ENCODE measurements at regions not wholly inside any gene's neighbourhood (a gene's known extent, or its start where the extent isn't known, plus 50 kb on each side); places are given as distances from the start of the nearest gene placed in this dataset.
"Not testable (repeated sequence)": the region's sequence is repeated elsewhere in the genome, so short reads cannot be mapped to it uniquely, and the experiment has no call there.

GRCh38 chr14:103243764-103244737 is 90.0 kb upstream of the EIF5 start:
- H3K4me3 ChIP-seq (ENCODE audit: low read length), result no peak overlapping the region
- Mint-ChIP-seq H3K27ac (no peak overlapping the region), H3K27me3 (peaks cover 12 to 48% of the 10 kb centered on the region in 2 donors), H3K36me3 (no peaks in the 10 kb centered on the region), H3K4me1 (no peaks in the 10 kb centered on the region), H3K9me3 (peaks cover 8 to 18% (median 15%) of the 10 kb centered on the region in 5 donors), H3K4me3 (no peak overlapping the region)
- H3K27ac ChIP-seq (ENCODE audit: low read depth, low read length), result no peak overlapping the region
- H3K4me1 ChIP-seq (ENCODE audit: insufficient read depth, low read length), result no peaks in the 10 kb centered on the region
- no peak for DNase-seq
- no peaks in the 10 kb centered on the region for H3K36me3 ChIP-seq (ENCODE audit: insufficient read depth, low read length)
- ChIA-PET CTCF (interaction anchor here (0.6 kb wide), 1 partner anchor 225 kb away, joined by 3 read pairs; no protein-coding TSS in a partner anchor), POLR2A (no interaction called here)
- H3K9me3 ChIP-seq (ENCODE audit: low read length), result no peaks in the 10 kb centered on the region
- no peaks in the 10 kb centered on the region for H3K27me3 ChIP-seq (ENCODE audit: insufficient read depth, low read length, poor library complexity, severe bottlenecking)

- Mint-ChIP-seq H3K9me3 (peaks cover 0 to 11% (median 5%) of the 10 kb centered on the region in 5 donors), H3K27me3 (peaks cover 21 to 57% of the 10 kb centered on the region in 2 donors), H3K27ac (peak overlapping the region in 1 of 8 donors; percentile 2)
- CTCF ChIA-PET; H3K9me3 ChIP-seq (ENCODE audit: low read length); H3K4me1 ChIP-seq (ENCODE audit: insufficient read depth, low read length); H3K4me3 ChIP-seq (ENCODE audit: low read length); H3K36me3 Mint-ChIP-seq; H3K27ac ChIP-seq (ENCODE audit: low read depth, low read length); H3K4me1 Mint-ChIP-seq; H3K27me3 ChIP-seq (ENCODE audit: insufficient read depth, low read length, poor library complexity, severe bottlenecking); DNase-seq; H3K36me3 ChIP-seq (ENCODE audit: insufficient read depth, low read length); POLR2A ChIA-PET; H3K4me3 Mint-ChIP-seq: not testable (repeated sequence)
These were observed 88.4 kb upstream of the EIF5 start for GRCh38 chr14:103245624-103246031.

- POLR2A ChIA-PET, result no interaction called here
- H3K4me1 Mint-ChIP-seq, result no peaks in the 10 kb centered on the region
- H3K9me3 ChIP-seq (ENCODE audit: low read length), result no peaks in the 10 kb centered on the region
- DNase-seq, result no peak
- CTCF ChIA-PET, result no interaction called here
- no peak overlapping the region for H3K27ac ChIP-seq (ENCODE audit: low read depth, low read length)
- H3K36me3 Mint-ChIP-seq, result no peaks in the 10 kb centered on the region
- H3K9me3 Mint-ChIP-seq, result peaks cover 0 to 7% (median 3%) of the 10 kb centered on the region in 5 donors
- H3K4me3 Mint-ChIP-seq, result no peak overlapping the region
- peaks cover 22 to 60% of the 10 kb centered on the region in 2 donors for H3K27me3 Mint-ChIP-seq
- H3K4me3 ChIP-seq (ENCODE audit: low read length), result no peak overlapping the region
- H3K4me1 ChIP-seq (ENCODE audit: insufficient read depth, low read length), result no peaks in the 10 kb centered on the region
- H3K27ac Mint-ChIP-seq, result no peak overlapping the region
- no peaks in the 10 kb centered on the region for H3K36me3 ChIP-seq (ENCODE audit: insufficient read depth, low read length)
- no peaks in the 10 kb centered on the region for H3K27me3 ChIP-seq (ENCODE audit: insufficient read depth, low read length, poor library complexity, severe bottlenecking)
These were observed 88.0 kb upstream of the EIF5 start for GRCh38 chr14:103246070-103246469.

GRCh38 chr14:103247169-103247606 is 86.8 kb upstream of the EIF5 start:
- H3K4me3 Mint-ChIP-seq, result no peak overlapping the region
- peaks cover 0 to 7% (median 2%) of the 10 kb centered on the region in 5 donors for H3K9me3 Mint-ChIP-seq
- no peaks in the 10 kb centered on the region for H3K36me3 Mint-ChIP-seq
- ChIA-PET POLR2A (no interaction called here), CTCF (no interaction called here)
- H3K9me3 ChIP-seq (ENCODE audit: low read length), result no peaks in the 10 kb centered on the region
- H3K4me1 Mint-ChIP-seq, result no peaks in the 10 kb centered on the region
- no peaks in the 10 kb centered on the region for H3K36me3 ChIP-seq (ENCODE audit: insufficient read depth, low read length)
- no peak for DNase-seq
- H3K4me1 ChIP-seq (ENCODE audit: insufficient read depth, low read length), result no peaks in the 10 kb centered on the region
- peaks cover 27 to 64% of the 10 kb centered on the region in 2 donors for H3K27me3 Mint-ChIP-seq
- no peak overlapping the region for H3K4me3 ChIP-seq (ENCODE audit: low read length)
- H3K27me3 ChIP-seq (ENCODE audit: insufficient read depth, low read length, poor library complexity, severe bottlenecking), result no peaks in the 10 kb centered on the region
- H3K27ac ChIP-seq (ENCODE audit: low read depth, low read length), result no peak overlapping the region
- H3K27ac Mint-ChIP-seq, result no peak overlapping the region

- Histone ChIP-seq H3K4me1 (ENCODE audit: insufficient read depth, low read length) (no peaks in the 10 kb centered on the region), H3K9me3 (ENCODE audit: low read length) (no peaks in the 10 kb centered on the region), H3K27ac (ENCODE audit: low read depth, low read length) (no peak overlapping the region), H3K27me3 (ENCODE audit: insufficient read depth, low read length, poor library complexity, severe bottlenecking) (no peaks in the 10 kb centered on the region), H3K36me3 (ENCODE audit: insufficient read depth, low read length) (no peaks in the 10 kb centered on the region), H3K4me3 (ENCODE audit: low read length) (no peak overlapping the region)
- H3K4me1 Mint-ChIP-seq, result no peaks in the 10 kb centered on the region
- POLR2A ChIA-PET, result no interaction called here
- H3K4me3 Mint-ChIP-seq, result no peak overlapping the region
- H3K27ac Mint-ChIP-seq, result no peak overlapping the region
- CTCF ChIA-PET, result no interaction called here
- no peak for DNase-seq
- H3K27me3 Mint-ChIP-seq, result peaks cover 18 to 49% of the 10 kb centered on the region in 2 donors
- H3K9me3 Mint-ChIP-seq, result no peaks in the 10 kb centered on the region
- H3K36me3 Mint-ChIP-seq, result no peaks in the 10 kb centered on the region
These were observed 83.9 kb upstream of the EIF5 start for GRCh38 chr14:103250181-103250580.

- DNase-seq, result no peak
- no peak overlapping the region for H3K27ac Mint-ChIP-seq
- ChIA-PET POLR2A (no interaction called here), CTCF (no interaction called here)
- H3K36me3 Mint-ChIP-seq, result no peaks in the 10 kb centered on the region
- Histone ChIP-seq H3K27ac (ENCODE audit: low read depth, low read length) (no peak overlapping the region), H3K27me3 (ENCODE audit: insufficient read depth, low read length, poor library complexity, severe bottlenecking) (no peaks in the 10 kb centered on the region), H3K4me1 (ENCODE audit: insufficient read depth, low read length) (no peaks in the 10 kb centered on the region), H3K36me3 (ENCODE audit: insufficient read depth, low read length) (no peaks in the 10 kb centered on the region), H3K4me3 (ENCODE audit: low read length) (no peak overlapping the region), H3K9me3 (ENCODE audit: low read length) (no peaks in the 10 kb centered on the region)
- peaks cover 18 to 48% of the 10 kb centered on the region in 2 donors for H3K27me3 Mint-ChIP-seq
- H3K9me3 Mint-ChIP-seq, result no peaks in the 10 kb centered on the region
- no peaks in the 10 kb centered on the region for H3K4me1 Mint-ChIP-seq
- H3K4me3 Mint-ChIP-seq, result no peak overlapping the region
These were observed 83.2 kb upstream of the EIF5 start for GRCh38 chr14:103250874-103251273.

GRCh38 chr14:103255555-103255954 is 78.5 kb upstream of the EIF5 start:
- no peak overlapping the region for H3K27ac ChIP-seq (ENCODE audit: low read depth, low read length)
- no peaks in the 10 kb centered on the region for H3K9me3 ChIP-seq (ENCODE audit: low read length)
- Mint-ChIP-seq H3K36me3 (no peaks in the 10 kb centered on the region), H3K4me1 (peaks cover 2 to 4% (median 3%) of the 10 kb centered on the region in 3 donors), H3K27me3 (peaks cover 11 to 33% of the 10 kb centered on the region in 2 donors), H3K4me3 (no peak overlapping the region), H3K9me3 (no peaks in the 10 kb centered on the region), H3K27ac (no peak overlapping the region)
- H3K27me3 ChIP-seq (ENCODE audit: insufficient read depth, low read length, poor library complexity, severe bottlenecking), result no peaks in the 10 kb centered on the region
- ChIA-PET POLR2A (no interaction called here), CTCF (no interaction called here)
- H3K4me3 ChIP-seq (ENCODE audit: low read length), result no peak overlapping the region
- H3K4me1 ChIP-seq (ENCODE audit: insufficient read depth, low read length), result no peaks in the 10 kb centered on the region
- no peak for DNase-seq
- H3K36me3 ChIP-seq (ENCODE audit: insufficient read depth, low read length), result no peaks in the 10 kb centered on the region

GRCh38 chr14:103256406-103256805 is 77.6 kb upstream of the EIF5 start:
- Histone ChIP-seq H3K9me3 (ENCODE audit: low read length) (no peaks in the 10 kb centered on the region), H3K27me3 (ENCODE audit: insufficient read depth, low read length, poor library complexity, severe bottlenecking) (no peaks in the 10 kb centered on the region), H3K4me3 (ENCODE audit: low read length) (no peak overlapping the region), H3K27ac (ENCODE audit: low read depth, low read length) (no peak overlapping the region), H3K4me1 (ENCODE audit: insufficient read depth, low read length) (no peaks in the 10 kb centered on the region), H3K36me3 (ENCODE audit: insufficient read depth, low read length) (no peaks in the 10 kb centered on the region)
- CTCF ChIA-PET, result no interaction called here
- Mint-ChIP-seq H3K36me3 (no peaks in the 10 kb centered on the region), H3K27ac (no peak overlapping the region), H3K4me3 (no peak overlapping the region), H3K27me3 (peaks cover 9 to 24% of the 10 kb centered on the region in 2 donors), H3K4me1 (peaks cover 8 to 10% (median 9%) of the 10 kb centered on the region in 3 donors), H3K9me3 (no peaks in the 10 kb centered on the region)
- POLR2A ChIA-PET, result no interaction called here
- DNase-seq, result no peak

Measured in CD8-positive, alpha-beta memory T cell (primary cell).